ENCODE measurements at regions not wholly inside any gene's neighbourhood (a gene's known extent, or its start where the extent isn't known, plus 50 kb on each side); places are given as distances from the start of the nearest gene placed in this dataset.
"Not testable (repeated sequence)": the region's sequence is repeated elsewhere in the genome, so short reads cannot be mapped to it uniquely, and the experiment has no call there.

DNA sequence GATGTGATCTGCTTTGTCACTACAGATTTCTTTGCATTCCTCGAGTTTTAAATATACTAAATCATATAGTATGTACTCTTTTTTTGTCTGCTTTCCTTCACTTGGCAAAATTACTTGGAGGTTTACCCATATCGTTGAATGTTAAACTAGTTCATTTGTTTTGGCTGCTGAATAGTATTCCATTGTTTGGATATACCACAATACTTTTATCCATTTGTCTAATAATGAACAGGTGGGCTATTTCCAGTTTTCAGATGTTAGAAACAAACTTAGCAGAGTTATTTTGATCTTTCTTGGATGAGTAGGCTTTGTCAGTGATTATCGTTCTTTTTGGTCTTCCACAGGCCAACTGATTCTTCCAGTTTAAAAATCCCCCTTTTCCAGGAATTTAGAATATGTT lies 154.0 kb upstream of the TGFBR2 start:
- DNase-seq = no peak

DNA sequence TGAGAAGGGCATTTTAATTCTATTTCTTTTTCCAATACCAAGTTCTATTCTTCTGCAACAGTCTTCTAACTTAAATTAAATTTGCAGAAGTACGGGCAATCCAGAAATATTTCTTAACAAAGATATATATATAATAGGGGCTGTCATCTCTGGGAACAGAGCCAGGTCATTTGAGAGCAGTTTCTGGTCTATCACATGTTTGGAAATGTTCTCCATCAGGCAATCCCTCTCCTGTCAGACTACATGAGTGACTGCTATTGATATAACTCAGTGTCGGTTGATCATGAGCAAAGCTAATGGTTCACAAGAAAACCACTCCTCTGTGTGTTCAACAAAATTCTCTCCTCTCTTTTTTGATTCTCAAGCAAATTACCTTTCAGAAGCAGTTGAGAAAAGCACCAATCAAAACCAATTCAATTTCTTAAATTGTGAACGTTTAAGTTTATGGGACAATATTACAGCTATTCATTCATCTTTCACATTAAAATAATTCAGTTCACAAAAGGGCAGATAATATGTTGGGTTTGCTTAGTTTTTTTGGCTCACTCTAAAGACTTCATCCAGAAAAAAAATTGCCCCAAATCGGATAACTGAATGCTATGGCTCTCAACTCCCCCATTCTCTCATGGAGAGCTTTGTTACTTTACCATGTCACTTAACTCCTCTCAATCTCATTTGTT lies 152.9 kb upstream of the TGFBR2 start:
- no peak for DNase-seq

DNA sequence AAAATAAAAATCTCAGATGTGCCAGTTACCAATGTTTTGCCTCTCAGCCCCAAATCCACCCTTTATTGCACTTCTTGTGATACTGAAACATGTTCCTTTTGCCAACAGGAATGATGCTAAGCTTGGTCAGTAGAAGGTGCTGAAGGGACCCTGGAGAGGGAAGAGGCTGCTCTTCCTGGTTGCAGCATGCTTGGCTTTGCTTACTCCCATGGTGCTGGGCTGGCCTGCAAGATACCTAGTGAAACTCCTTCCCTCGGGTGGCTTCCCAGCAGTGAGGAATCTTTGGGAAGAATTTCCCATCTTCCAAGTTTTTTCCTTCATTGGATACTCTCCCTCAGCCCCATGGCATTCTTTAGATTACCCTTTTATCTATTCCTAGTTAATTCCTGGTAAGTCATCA lies 151.8 kb upstream of the TGFBR2 start:
- DNase-seq = no peak

DNA sequence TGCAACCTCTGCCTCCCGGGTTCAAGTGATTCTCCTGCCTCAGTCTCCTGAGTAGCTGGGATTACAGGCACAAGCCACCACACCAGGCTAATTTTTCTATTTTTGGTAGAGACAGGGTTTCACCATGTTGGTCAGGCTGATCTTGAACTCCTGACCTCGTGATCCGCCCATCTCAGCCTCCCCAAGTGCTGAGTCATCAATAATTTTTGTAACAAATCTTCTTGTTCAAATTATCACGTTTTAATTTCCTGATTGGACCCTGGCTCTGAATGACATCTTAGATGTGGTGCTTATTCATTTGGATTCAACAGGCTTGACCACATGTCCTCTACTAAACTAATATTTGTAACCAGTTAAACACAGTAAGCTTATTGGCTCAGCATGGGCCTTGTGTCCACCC lies 151.3 kb upstream of the TGFBR2 start:
- not testable (repeated sequence) for DNase-seq

DNA sequence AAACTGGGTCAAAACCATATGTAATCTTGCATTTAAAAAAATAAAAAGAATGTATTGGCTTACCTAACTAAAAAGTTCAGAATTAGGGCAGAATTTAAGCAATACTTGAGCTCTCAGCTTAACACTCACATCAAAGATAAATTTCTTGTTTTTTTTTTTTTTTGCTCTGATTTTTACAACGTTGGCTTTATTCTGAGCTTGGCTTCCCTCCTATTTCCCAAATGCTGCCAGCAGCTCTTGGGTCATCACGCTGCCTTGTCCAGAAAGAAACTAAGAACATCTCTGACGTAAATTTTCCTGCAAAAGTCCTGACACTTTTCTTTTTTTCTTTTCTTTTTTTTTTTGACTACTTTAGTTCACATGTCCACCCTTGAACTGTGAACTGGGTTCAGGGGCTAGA lies 150.6 kb upstream of the TGFBR2 start:
- no peak for DNase-seq

DNA sequence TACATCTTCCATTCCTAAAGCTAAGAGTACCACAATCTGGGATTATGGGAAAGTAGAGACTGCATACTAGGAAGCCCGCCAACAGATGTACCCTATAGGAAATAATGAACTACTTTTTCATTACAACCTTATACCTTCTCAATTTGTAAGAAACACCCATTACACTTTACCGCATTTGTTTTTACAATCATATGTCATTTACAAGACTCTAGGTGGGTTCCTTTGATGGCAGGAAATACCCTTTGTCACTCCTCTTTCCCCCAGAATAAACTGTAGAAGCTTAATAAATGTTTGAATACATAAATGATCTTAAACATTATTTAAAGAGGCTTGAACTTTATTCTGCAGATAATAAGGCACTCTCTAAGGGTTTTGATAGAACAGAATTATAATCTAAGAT lies 150.1 kb upstream of the TGFBR2 start:
- DNase-seq = no peak

DNA sequence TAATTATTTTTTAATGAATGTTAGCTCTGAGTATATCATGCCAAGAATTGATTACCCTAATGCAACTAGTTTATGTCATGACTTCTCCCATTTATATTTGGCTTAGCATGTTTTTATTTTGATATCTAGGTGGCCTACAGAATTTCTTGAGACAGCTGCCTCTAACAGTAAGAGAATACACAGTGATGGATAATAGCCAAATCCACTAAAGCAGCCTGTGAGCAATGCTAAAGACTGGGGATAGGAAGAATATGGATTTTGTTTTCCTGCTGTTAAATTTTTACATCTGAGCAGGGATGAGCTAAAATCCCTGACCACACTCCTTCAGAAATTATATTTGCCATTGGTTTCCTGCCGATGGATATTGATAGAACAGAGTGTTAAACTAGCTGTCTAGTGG lies 149.3 kb upstream of the TGFBR2 start:
- no peak for DNase-seq

DNA sequence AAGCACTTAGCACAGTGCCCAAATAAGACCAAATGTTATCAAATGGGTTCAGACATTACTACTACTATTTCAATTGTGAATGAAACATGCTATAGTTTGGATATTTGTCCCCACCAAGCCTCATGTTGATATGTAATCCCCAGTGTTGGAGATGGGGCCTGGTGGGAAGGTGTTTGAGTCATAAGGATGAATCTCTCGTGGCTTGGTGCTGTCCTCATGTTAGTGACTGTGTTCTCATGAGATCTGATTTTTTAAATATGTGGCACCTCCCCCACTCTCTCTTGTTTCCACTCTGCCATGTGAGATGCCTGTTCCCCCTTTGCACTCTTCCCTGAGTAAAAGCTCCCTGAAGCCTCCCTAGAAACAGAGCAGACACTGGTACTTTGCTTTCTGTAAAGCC lies 148.7 kb upstream of the TGFBR2 start:
- DNase-seq = no peak

DNA sequence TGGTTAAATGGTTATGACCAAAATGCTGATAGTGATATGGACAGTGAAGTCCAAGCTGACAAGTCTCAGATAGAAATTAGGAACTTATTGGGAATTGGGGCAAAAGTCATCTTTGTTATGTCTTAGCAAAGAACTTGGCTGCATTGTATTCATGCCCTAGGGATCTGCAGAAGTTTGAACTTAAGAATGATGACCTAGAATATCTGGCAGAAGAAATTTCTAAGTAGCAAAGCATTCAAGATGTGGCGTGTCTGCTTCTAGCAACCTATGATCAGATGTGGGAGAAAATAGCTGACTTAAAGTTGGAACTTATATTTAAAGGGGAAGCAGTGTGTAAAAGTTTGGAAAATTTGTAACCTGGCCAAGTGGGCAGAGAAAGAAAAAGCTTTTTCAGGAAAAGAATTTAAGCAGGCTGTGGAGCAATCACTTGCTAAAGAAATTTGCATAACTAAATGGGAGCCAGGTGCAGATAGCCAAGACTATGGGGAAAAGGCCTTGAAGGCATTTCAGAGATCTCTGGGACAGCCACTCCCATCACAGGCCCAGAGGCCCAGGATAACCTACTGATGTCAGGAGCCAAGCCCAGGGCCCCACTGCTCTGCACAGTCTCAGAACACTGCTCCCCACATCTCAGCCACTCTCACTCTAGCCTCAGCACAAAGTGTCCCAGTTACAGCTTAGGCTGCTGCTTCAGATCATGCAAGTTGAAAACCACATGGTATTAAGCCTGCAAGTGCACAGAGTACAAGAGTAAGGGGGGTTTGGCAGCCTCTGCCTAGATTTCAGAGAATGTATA lies 147.8 kb upstream of the TGFBR2 start:
- no peak for DNase-seq

DNA sequence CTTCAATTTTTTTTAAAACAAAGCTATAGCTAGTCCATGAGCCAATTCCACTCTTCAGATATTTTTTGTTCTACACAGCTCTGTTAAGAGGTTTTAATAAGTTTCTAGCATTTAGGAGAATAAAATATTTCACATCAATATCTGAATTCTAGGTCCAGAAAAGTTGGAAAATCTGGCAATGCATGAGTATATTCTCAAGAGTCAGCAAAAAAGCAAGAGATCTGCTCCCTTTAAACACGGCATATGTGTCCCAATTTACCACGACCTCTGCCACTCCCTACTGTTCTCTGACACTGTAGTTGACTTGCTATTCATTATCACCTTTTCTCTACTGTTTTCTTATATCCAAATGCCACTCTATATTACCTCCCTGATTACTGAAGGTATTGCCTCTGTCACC lies 145.1 kb upstream of the TGFBR2 start:
- DNase-seq = no peak

DNA sequence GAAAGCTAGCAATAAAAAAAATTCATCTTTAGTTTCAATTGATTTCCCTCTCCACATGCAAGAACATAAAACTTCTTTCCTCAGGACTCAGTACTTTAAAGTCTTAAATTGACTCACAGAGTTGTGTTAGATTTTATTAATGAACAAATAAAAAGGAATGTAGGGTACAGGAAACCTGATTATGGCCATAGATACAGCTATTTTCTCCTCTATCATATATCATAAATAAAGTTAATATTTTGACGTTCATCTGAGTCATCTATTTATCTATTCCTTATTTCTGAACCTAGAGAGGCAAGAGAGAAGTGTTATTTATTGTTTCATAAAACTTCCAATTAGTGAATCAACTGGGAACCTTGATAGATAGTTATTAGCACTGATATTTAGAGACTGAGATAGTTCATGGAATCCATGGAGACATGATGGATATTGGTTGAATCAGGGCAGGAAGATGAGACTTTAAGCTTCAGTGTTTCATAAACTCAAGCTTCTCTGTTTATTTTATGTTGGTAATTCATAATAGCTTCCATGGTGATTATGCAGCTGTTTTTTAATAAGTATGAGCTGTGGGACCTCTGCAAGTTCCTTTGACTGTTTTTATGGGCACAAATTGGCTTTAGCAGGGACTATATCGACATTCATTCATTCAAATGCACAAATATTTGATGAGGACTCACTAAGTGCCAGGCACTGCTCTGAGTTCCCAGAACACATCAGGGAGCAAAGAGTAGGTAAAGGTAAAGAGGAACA lies 143.5 kb upstream of the TGFBR2 start:
- DNase-seq = no peak

DNA sequence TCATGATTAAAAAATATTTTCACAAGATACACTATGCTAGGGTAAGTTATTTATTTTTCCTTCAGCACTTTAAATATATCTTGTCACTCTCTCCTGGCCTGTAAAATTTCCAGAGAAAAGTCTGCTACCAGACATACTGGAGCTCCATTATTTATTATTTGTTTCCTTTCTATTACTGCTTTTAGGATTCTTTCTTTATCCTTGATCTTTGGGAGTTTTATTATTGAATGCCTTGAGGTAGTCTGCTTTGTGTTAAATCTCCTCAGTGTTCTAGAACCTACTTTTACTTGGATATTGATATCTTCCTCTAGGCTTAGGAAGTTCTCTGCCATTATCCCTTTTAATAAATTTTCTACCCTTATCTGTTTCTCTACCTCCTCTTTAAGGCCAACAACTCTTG lies 142.0 kb upstream of the TGFBR2 start:
- no peak for DNase-seq

DNA sequence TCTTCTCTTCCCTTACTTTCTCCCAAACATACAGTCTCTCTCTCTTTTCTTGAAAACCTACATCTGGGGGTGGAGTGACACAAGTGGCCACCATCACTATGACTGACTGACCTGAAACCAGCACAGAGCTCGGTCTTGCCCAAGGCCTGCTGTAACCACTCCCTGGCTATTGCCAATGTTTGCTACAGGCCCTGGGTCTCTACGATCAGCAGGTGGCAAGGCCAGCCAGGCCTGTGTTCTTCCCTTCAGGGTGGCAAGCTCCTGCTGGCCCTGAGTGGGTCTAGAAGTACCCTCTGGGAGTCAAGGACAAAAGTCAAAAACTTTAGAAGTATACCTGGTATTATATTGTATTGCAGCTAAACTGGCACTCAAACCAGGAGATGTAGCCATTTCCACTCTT lies 140.9 kb upstream of the TGFBR2 start:
- no peak for DNase-seq

DNA sequence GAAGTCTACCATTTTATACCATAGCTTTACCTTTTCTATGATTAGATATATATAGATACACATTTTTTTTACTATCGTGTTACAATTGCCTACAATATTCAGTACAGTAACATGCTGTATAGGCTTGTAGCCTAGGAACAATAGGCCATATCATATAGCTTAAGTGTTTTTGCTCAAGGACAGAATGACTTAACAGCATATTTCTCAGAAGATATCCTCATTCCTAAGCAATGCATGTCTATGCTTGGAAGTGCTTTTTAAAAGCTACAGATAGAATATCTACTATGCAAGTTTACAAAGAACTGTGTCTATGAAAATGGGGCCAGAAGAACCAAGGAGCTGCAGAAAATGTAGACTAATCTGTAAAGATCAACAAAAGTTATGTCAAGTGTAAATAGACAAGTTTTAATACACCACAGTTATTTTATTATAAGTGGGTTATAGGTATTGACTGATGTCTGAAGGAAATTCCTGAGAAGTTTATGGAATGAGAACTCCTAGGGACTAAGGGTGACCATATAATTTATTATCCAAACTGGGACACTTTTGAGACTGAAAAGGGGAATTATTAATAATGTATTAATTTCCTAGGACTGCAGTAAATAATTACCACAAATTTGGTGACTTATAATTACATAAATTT lies 138.7 kb upstream of the TGFBR2 start:
- no peak for DNase-seq

DNA sequence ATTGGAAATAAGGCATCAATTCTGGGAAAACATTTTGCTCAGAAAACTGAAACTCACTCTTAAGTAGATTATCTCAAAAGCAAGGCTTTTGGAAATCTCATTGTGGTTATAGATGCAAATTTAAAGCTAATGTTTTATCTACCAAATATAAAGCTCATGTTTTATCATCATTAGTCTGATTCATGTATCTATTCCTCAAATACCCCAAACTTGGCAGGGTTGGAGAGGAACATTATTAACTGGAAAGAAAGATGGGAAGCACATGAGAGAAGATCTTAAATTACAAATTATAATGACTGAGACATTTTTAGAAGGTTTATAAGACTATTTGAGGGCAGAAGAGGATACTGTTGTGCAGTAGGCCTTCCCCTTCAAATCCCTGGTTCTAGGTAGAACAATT lies 137.3 kb upstream of the TGFBR2 start:
- no peak for DNase-seq

DNA sequence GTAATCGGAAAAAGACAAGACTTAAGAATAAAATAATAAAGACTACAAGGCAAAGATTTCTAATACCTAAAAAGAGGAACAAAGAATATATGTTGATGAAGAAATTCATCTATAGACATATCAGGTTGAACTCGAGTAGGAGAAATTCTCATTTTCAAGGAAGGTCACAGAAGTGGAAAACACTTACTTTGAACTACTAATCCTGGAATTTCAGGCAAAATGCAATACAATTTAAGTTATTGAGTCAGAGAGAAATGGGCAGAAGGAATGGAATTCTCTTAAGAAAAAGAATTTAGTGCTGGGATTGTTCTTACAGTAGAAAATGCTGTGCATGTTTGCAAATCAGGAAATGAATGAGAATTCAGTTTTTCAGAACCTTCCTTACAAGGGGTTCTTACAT lies 135.9 kb upstream of the TGFBR2 start:
- no peak for DNase-seq

DNA sequence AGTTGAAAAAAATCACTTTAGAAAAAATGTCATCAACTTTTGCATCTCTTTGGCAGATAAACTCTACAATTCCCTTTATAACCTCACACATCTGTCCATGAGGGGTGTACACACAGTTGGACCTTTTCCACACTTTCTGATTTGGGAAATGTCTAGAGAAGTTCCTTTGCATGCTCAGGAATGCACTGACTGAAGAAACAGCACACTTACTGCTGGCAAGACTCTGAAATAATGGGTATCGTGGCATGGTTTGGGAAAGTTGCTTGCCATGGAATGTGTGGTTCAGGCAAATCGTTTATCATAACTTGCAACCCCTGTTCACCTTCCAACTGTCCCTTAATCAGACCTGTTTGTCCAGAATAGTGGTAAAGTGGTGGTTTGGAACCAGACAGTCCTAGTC lies 135.3 kb upstream of the TGFBR2 start:
- peak in 1 of 6 experiments; percentile 5 for DNase-seq

DNA sequence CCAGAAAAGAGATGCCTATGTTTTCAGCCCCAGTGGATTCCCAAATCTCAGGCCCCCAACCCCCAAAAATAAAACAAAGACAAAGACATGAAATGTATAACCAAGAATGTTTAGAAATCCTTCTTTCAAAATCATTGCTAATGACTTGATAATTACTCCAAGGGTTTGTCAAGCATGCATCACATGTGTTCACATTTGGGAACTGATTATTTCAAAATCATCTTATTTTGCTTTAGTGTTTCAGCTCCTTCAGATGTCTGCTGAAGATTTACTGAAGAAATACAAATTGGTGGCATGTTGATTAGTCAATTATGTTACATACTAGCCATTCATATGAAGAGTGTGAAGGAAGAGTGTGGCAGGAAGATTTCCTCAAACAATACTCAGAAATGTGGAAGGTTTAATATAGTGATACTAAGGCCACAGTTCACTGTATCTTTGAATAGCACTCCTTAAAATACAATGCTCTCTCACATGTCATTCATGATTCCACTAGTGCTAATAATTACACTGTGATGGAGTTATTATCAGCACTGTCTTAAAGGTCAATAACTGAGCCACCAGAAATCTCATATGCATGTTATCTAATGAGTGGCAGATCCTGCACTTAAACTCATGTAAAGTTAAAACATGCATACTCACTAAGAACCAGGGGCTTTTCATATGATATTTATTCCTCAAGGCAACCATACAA lies 134.5 kb upstream of the TGFBR2 start:
- DNase-seq = no peak

DNA sequence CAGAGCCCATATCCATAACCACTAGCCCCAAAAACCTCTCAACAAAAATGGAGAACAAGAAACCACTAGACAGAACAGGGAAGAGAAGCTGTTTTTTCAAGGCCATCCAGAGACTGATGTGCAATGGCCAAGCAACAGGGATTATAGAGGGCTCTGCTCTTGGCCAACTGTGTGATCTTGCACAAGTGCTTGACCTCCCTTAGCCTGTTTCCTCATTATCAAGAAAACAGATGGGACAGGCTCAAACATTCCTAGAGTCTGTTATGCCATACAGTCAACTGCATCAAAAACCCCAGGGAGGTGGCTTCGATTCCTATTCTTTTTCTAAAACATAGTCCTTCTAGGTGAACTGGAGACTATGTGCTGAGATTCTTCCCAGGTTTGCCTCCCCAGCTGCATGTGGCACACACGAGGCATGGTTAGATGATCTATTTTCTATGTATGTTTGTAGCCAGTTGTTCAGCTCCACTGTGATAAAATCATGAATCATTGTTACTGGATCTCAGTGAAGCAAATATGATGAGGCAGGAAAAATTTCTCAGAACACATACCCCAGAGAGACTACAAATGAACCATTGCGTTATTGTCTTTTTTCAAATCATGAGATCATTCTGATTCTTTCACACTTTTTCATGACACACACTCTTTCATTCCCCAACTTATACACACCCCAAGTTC lies 132.9 kb upstream of the TGFBR2 start:
- DNase-seq = no peak

DNA sequence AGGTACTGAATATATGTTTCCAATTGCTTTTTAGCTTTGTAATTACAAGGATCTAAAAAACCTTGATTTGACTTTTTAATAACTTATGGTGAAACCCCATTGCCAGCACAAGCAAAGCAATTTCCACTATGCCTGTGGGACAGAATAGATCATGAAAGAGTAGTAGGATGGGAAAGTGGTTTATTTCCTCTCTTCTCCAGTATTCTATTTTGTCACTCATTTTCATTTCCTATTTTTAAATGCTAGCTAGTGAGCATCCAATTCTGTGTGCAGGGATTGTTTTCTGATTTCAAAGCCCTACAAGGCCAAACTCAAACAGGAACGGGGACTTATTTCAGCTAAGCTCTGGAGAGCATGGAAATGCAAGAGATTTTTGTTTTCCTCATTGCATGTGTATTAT lies 132.0 kb upstream of the TGFBR2 start:
- DNase-seq = no peak

DNA sequence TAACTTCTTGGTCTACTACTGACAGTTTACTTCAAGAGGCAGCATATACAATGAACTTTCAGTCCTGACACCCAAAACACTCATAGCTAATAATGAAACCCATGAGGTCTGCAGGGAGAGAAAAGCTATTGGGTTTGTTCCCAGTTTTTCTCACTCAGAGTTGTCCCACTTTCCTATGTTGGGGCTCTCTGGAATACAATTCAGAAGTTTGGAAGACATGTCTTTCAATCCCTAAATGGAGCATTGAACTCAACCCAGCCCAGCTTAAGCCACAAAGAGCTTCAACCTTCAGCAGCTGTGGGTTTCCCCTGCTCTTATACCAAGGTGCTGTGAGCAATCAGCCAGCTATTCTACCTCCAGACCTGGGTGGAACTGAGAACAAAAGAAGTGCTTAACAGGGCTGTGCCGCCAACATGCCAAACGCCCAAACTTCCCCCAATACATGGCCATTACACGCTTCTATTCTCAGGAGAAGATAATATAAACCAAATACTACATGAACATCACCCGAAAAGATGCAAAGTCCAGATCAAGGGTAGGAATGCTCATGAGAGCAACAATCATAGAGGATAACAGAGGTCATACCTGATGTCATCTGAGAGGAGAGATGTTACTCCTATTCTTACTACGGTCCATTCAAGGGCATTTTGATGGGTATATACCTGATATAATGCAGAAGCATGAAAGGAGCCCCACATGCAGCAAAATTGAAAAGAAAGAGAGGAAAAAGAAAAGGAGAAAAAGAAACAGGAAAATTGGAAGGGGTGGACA lies 131.2 kb upstream of the TGFBR2 start:
- peak in 4 of 6 experiments; percentile 1 to 27 (median 24) for DNase-seq

DNA sequence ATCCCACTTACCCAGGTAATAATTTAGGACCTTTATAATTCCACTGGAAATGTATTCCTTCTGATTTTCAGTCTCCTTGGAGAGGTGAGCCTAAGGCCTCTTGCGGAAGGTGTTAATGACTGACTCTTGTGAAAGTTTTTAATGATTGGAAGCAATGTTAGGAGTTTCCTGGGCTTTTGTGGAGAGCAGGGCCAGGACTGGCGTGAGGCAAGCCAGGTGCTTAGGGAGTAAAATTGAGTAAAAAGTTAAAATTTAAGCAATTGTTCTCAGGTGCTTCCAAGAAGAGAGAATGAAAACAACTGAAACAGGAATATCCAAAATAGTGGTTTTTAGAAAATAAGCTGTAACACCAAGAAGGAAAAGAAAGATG lies 130.6 kb upstream of the TGFBR2 start:
- DNase-seq = no peak

Data from stimulated activated naive CD4-positive, alpha-beta T cell (primary cell).